ENCODE measurements at regions not wholly inside any gene's neighbourhood (a gene's known extent, or its start where the extent isn't known, plus 50 kb on each side); places are given as distances from the start of the nearest gene placed in this dataset.

DNA sequence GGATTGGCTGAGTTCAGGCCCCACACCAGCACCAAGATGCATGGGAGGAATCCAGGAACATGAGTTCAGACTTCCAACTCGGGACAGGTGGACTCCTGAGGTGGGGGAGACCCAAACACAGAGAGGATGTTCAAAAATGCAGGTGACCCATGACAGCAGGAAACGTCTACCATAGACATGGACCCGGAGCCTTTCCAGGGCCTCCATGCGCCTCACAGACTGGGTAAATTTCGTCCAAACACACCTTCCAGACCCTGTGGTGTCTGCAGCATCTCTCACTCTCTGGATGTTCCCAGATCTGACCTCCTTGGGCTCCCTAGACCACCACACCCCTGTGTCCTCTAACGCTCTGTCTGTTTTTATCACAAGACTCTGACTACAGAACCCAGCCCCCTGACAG is 87.7 kb downstream of the PXDC1 start:
- no peak for DNase-seq (ENCODE audit: low read depth, low spot score)
- peaks cover 4% of the 10 kb centered on the region for H3K36me3 Mint-ChIP-seq (ENCODE audit: low read depth)
- H3K27me3 Mint-ChIP-seq (ENCODE audit: low read depth) = no peaks in the 10 kb centered on the region
- H3K9me3 Mint-ChIP-seq = peaks cover 6% of the 10 kb centered on the region
- no peak overlapping the region for H3K27ac Mint-ChIP-seq (ENCODE audit: unreplicated experiment)
- TF ChIP-seq, protein P1, sequence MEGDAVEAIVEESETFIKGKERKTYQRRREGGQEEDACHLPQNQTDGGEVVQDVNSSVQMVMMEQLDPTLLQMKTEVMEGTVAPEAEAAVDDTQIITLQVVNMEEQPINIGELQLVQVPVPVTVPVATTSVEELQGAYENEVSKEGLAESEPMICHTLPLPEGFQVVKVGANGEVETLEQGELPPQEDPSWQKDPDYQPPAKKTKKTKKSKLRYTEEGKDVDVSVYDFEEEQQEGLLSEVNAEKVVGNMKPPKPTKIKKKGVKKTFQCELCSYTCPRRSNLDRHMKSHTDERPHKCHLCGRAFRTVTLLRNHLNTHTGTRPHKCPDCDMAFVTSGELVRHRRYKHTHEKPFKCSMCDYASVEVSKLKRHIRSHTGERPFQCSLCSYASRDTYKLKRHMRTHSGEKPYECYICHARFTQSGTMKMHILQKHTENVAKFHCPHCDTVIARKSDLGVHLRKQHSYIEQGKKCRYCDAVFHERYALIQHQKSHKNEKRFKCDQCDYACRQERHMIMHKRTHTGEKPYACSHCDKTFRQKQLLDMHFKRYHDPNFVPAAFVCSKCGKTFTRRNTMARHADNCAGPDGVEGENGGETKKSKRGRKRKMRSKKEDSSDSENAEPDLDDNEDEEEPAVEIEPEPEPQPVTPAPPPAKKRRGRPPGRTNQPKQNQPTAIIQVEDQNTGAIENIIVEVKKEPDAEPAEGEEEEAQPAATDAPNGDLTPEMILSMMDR (conservative IDR thresholded peaks at IDR 0.05) = no peak
- peaks cover 13% of the 10 kb centered on the region for H3K4me1 Mint-ChIP-seq
- no peak overlapping the region for H3K4me3 Mint-ChIP-seq

DNA sequence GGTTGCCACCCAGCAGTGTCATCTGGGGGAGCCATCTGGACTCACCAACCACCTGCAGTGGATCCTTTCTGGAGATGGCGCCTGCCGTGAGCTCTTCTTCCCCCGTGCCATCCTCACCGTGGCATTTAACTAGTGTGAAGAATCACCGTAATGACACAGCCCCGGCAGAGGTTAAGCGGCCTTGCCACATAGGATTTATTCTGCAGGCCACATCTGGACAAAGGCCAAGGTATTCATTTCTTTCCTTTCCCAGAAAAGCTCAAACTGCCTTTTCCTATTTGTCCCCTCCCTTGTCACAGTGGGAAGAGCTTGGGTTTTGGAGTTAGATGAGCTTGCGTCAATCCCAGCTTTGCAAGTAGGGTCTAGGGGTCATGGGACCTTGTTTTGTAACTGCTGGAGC is 88.4 kb downstream of the PXDC1 start:
- peaks cover 4% of the 10 kb centered on the region for H3K36me3 Mint-ChIP-seq (ENCODE audit: low read depth)
- DNase-seq (ENCODE audit: low read depth, low spot score) = no peak
- H3K9me3 Mint-ChIP-seq = peaks cover 6% of the 10 kb centered on the region
- no peaks in the 10 kb centered on the region for H3K27me3 Mint-ChIP-seq (ENCODE audit: low read depth)
- no peak overlapping the region for H3K27ac Mint-ChIP-seq (ENCODE audit: unreplicated experiment)
- TF ChIP-seq, protein P1 (conservative IDR thresholded peaks at IDR 0.05) = no peak
- peaks cover 13% of the 10 kb centered on the region for H3K4me1 Mint-ChIP-seq
- no peak overlapping the region for H3K4me3 Mint-ChIP-seq

GRCh38 chr6:3661390-3661789 is 90.1 kb downstream of the PXDC1 start:
- no peak for DNase-seq (ENCODE audit: low read depth, low spot score)
- H3K9me3 Mint-ChIP-seq = no peaks in the 10 kb centered on the region
- TF ChIP-seq, protein P1 (conservative IDR thresholded peaks at IDR 0.05) = no peak
- H3K27ac Mint-ChIP-seq (ENCODE audit: unreplicated experiment) = no peak overlapping the region
- H3K4me1 Mint-ChIP-seq = peaks cover 13% of the 10 kb centered on the region
- H3K27me3 Mint-ChIP-seq (ENCODE audit: low read depth) = no peaks in the 10 kb centered on the region
- H3K36me3 Mint-ChIP-seq (ENCODE audit: low read depth) = no peaks in the 10 kb centered on the region
- no peak overlapping the region for H3K4me3 Mint-ChIP-seq

DNA sequence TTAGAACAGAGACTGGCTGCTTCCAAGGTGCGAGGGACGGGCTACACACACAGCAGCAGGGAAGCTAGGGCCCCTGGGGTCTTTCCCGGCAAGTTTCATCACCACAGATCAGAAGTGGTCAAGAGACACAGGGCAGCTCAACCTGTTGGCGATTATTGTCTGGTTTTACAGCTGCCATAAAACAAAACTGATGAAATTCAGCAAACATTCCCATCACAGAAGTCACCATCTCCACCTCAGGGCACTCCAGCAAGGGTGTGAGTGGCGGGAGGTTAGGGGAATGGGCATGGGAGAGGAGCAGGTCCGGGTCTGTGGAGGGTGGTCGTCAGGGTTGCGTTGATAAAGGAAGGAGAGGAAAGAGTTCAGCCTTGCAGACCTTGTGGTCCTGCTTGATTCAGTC is 91.0 kb downstream of the PXDC1 start:
- TF ChIP-seq, protein P1 (conservative IDR thresholded peaks at IDR 0.05) = no peak
- Mint-ChIP-seq H3K27ac (ENCODE audit: unreplicated experiment) (peak overlapping the region; percentile 46), H3K4me3 (no peak overlapping the region), H3K9me3 (no peaks in the 10 kb centered on the region), H3K4me1 (peaks cover 12% of the 10 kb centered on the region), H3K27me3 (ENCODE audit: low read depth) (no peaks in the 10 kb centered on the region), H3K36me3 (ENCODE audit: low read depth) (no peaks in the 10 kb centered on the region)
- no peak for DNase-seq (ENCODE audit: low read depth, low spot score)

DNA sequence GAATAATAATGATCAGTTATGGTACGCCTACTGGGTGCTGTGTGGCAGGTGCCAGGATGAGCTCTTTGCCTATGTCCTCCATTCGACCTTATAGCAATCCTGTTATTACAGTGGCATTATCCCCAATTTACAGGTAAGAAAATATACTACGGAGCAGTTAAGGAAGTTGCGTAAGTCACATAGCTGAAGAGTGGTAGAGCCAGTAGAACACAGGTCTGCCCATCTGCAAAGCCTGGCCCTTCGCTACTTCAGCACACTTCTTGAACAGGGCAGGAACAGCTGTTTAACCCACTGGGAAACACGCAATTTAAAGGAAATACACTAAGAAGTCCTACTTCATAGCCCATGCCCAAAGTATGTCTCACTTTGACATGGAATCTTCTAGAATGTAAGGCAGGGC is 91.8 kb downstream of the PXDC1 start:
- DNase-seq (ENCODE audit: low read depth, low spot score) = no peak
- Mint-ChIP-seq H3K27ac (ENCODE audit: unreplicated experiment) (no peak overlapping the region), H3K4me1 (peaks cover 5% of the 10 kb centered on the region), H3K36me3 (ENCODE audit: low read depth) (no peaks in the 10 kb centered on the region), H3K9me3 (no peaks in the 10 kb centered on the region), H3K27me3 (ENCODE audit: low read depth) (no peaks in the 10 kb centered on the region), H3K4me3 (no peak overlapping the region)
- TF ChIP-seq, protein P1 (conservative IDR thresholded peaks at IDR 0.05) = no peak

DNA sequence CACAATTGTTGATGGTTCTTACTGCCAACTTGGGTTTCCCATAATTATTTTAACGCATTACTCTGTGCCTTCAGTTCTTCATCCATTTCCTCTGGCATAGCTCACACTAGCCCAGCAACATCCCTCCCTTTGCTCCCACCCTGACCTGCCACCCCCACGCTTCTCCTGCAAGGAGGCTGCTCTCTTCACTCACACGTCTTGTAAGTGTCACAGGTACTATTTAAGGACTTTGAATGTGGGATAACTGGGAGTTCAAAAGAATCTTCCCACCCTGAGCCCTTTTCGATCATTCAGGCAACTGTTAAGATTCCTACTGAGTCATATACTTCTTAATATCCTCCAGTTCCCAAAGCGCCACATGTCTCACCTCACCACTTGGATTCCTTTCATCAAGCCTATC is 95.4 kb downstream of the PXDC1 start:
- H3K4me3 Mint-ChIP-seq = no peak overlapping the region
- H3K36me3 Mint-ChIP-seq (ENCODE audit: low read depth) = no peaks in the 10 kb centered on the region
- no peaks in the 10 kb centered on the region for H3K4me1 Mint-ChIP-seq
- no peaks in the 10 kb centered on the region for H3K9me3 Mint-ChIP-seq
- no peak for DNase-seq (ENCODE audit: low read depth, low spot score)
- H3K27me3 Mint-ChIP-seq (ENCODE audit: low read depth) = no peaks in the 10 kb centered on the region
- TF ChIP-seq, protein P1 (conservative IDR thresholded peaks at IDR 0.05) = no peak
- H3K27ac Mint-ChIP-seq (ENCODE audit: unreplicated experiment) = no peak overlapping the region
